BE2C (cell line): ENCODE measurements at regions not wholly inside any gene's neighbourhood (a gene's known extent, or its start where the extent isn't known, plus 50 kb on each side); places are given as distances from the start of the nearest gene placed in this dataset.

Experiments
- DNase-seq: peaks from one replicate; pipeline ENCODE4 v3.0.0-alpha.2; 2020
- H3K27me3 ChIP-seq: fragments of 250-450 bp; sonication (Bioruptor Pico); 2 replicates; pipeline ENCODE4 v1.5.1; 2020; ENCODE audit warnings: mild to moderate bottlenecking
- H3K36me3 ChIP-seq: fragments of 250-450 bp; sonication (Bioruptor Pico); 2 replicates; pipeline ENCODE4 v1.5.1; 2020; ENCODE audit warnings: mild to moderate bottlenecking
- H3K4me1 ChIP-seq: fragments of 250-450 bp; sonication (Bioruptor Pico); 2 replicates; pipeline ENCODE4 v1.5.1; 2020
- H3K4me3 ChIP-seq: 2 replicates; pipeline ENCODE4 v1.5.1; 2011; ENCODE audit warnings: low read depth, low read length
- H3K9me3 ChIP-seq: fragments of 250-450 bp; sonication (Bioruptor Pico); 2 replicates; pipeline ENCODE4 v1.5.1; 2020
- CTCF ChIP-seq: IDR thresholded peaks from 2 replicates; pipeline ENCODE4 v1.5.1; 2012; ENCODE audit warnings: mild to moderate bottlenecking, low read depth, low read length

- H3K9me3 ChIP-seq: peaks cover 5% of the 10 kb centered on the region; the same call in 1 of the 2 replicates
- H3K27me3 ChIP-seq: peaks cover 34% of the 10 kb centered on the region
- H3K4me1 ChIP-seq: no peaks in the 10 kb centered on the region
- no peak for TF ChIP-seq CTCF
- H3K4me3 ChIP-seq: no peak overlapping the region
- H3K36me3 ChIP-seq: no peaks in the 10 kb centered on the region
- DNase-seq: no peak
Observed at GRCh38 chr22:27573280-27574001, 228.1 kb downstream of the MN1 start.

DNA sequence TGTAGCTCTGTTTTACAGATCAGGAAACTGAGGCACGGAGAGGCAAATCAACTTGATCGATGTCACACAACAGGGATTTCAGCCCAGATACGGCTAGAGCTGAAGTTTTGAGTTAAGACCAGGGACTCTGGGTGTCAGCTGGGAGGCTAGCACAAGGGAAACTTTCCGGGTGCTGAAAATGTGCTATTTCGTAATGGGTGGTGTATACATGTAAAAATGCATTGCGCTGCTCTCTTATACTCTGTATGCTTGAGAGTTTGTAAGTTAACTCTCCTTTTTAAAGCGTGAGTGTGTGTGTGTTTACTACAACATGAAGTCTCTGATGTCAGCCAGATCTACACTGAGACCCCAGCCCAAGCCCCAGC lies 227.6 kb downstream of the MN1 start:
- Histone ChIP-seq H3K27me3 (peaks cover 32% of the 10 kb centered on the region), H3K4me3 (no peak overlapping the region), H3K9me3 (peaks cover 5% of the 10 kb centered on the region; the same call in 1 of the 2 replicates), H3K4me1 (no peaks in the 10 kb centered on the region), H3K36me3 (no peaks in the 10 kb centered on the region)
- no peak for DNase-seq
- TF ChIP-seq CTCF: no peak

DNA sequence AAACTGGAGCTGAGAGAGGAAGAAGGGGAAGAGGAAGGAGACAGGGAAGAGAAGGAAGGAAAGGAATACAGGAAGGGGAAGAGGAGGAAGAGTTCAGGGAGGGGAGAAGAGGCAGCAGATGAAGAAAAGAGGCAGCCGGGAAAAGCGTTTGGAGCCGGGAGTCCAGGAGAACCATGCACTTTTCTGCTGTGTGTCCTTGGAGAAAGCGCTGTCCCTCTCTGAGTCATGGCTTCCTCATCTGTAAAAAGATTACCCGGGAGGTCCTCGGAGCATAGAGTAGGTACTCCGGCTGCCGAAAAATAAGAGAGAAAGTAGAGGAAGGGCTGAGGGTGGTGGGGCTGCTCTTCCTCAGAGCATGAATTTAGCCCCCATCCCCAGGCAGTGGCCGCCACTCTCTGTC lies 226.9 kb downstream of the MN1 start:
- no peak for TF ChIP-seq CTCF
- H3K4me1 ChIP-seq: no peaks in the 10 kb centered on the region
- peaks cover 5% of the 10 kb centered on the region; the same call in 1 of the 2 replicates for H3K9me3 ChIP-seq
- H3K36me3 ChIP-seq: no peaks in the 10 kb centered on the region
- no peak overlapping the region for H3K4me3 ChIP-seq
- peaks cover 27% of the 10 kb centered on the region for H3K27me3 ChIP-seq
- no peak for DNase-seq

GRCh38 chr22:27575348-27575747 lies 226.2 kb downstream of the MN1 start:
- H3K36me3 ChIP-seq: no peaks in the 10 kb centered on the region
- H3K4me3 ChIP-seq: no peak overlapping the region
- H3K27me3 ChIP-seq: peaks cover 23% of the 10 kb centered on the region
- H3K9me3 ChIP-seq: peaks cover 5% of the 10 kb centered on the region; the same call in 1 of the 2 replicates
- no peaks in the 10 kb centered on the region for H3K4me1 ChIP-seq
- TF ChIP-seq CTCF: no peak
- no peak for DNase-seq

- Histone ChIP-seq H3K27me3 (peaks cover 17% of the 10 kb centered on the region), H3K4me3 (no peak overlapping the region), H3K36me3 (no peaks in the 10 kb centered on the region), H3K4me1 (no peaks in the 10 kb centered on the region), H3K9me3 (peaks cover 5% of the 10 kb centered on the region; the same call in 1 of the 2 replicates)
- no peak for DNase-seq
- TF ChIP-seq CTCF: no peak
Observed at GRCh38 chr22:27576413-27576812, 225.1 kb downstream of the MN1 start.

- Histone ChIP-seq H3K27me3 (peaks cover 12% of the 10 kb centered on the region), H3K4me3 (no peak overlapping the region), H3K36me3 (no peaks in the 10 kb centered on the region), H3K4me1 (no peaks in the 10 kb centered on the region), H3K9me3 (peaks cover 5% of the 10 kb centered on the region; the same call in 1 of the 2 replicates)
- no peak for TF ChIP-seq CTCF
- no peak for DNase-seq
Observed at GRCh38 chr22:27576815-27577573, 224.6 kb downstream of the MN1 start.
